ENCODE measurements at regions not wholly inside any gene's neighbourhood (a gene's known extent, or its start where the extent isn't known, plus 50 kb on each side); places are given as distances from the start of the nearest gene placed in this dataset.

DNA sequence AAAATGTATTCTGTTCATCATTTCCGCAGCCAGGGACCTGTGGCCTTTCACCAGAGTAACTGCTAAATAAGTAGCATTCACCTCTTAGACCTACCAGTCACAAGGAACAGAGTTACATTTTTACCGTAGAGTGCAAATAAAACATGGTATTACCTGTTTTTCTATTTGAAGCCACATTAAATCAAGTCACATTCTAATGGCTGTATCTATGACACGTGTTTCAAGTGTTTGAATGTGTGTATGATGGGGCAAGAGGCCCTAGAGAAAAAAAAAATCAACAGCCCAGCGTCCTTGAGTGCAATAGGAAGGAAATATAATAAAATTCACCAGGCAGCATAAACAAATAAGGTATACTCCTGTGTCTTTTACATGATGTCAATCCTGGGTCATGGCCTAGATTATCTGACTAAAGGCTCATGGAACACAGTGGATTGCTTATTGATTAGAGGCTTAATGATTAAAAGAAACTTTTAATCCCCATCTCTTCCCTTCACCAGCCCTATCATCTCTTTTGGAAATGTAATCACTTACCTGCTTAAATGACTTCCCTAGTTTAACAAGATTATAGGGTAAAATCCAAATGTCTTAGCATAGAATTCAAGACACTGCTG is 168.7 kb upstream of the CDH5 start:
- peaks cover 8% of the 10 kb centered on the region for H3K27me3 Mint-ChIP-seq (ENCODE audit: low read depth)
- no peak for DNase-seq (ENCODE audit: low read depth, low spot score)
- no peaks in the 10 kb centered on the region for H3K4me1 Mint-ChIP-seq
- no peaks in the 10 kb centered on the region for H3K9me3 Mint-ChIP-seq
- no peaks in the 10 kb centered on the region for H3K36me3 Mint-ChIP-seq (ENCODE audit: low read depth)
- H3K27ac Mint-ChIP-seq (ENCODE audit: unreplicated experiment): no peak overlapping the region
- TF ChIP-seq, protein P1, sequence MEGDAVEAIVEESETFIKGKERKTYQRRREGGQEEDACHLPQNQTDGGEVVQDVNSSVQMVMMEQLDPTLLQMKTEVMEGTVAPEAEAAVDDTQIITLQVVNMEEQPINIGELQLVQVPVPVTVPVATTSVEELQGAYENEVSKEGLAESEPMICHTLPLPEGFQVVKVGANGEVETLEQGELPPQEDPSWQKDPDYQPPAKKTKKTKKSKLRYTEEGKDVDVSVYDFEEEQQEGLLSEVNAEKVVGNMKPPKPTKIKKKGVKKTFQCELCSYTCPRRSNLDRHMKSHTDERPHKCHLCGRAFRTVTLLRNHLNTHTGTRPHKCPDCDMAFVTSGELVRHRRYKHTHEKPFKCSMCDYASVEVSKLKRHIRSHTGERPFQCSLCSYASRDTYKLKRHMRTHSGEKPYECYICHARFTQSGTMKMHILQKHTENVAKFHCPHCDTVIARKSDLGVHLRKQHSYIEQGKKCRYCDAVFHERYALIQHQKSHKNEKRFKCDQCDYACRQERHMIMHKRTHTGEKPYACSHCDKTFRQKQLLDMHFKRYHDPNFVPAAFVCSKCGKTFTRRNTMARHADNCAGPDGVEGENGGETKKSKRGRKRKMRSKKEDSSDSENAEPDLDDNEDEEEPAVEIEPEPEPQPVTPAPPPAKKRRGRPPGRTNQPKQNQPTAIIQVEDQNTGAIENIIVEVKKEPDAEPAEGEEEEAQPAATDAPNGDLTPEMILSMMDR (conservative IDR thresholded peaks at IDR 0.05): no peak
- H3K4me3 Mint-ChIP-seq: no peak overlapping the region

DNA sequence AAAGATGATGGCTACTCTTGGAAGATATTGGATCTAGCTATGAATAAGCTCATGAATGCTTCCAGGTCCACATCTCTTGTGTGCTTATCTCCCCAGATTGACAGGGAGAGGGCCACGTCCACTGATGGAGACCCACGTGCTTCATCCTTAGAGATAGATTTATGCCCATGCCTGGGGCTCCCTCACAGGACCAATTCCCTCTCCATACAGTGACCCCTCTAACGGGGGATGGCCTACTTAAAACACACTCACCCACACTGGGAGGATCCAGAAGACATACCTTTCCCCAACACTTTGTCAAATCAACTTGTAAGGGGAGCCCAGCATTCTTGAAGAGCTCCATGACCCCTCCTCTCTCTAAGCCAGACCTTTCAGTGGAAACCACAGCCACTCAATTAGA is 169.7 kb upstream of the CDH5 start:
- H3K4me1 Mint-ChIP-seq: no peaks in the 10 kb centered on the region
- H3K9me3 Mint-ChIP-seq: no peaks in the 10 kb centered on the region
- peaks cover 11% of the 10 kb centered on the region for H3K27me3 Mint-ChIP-seq (ENCODE audit: low read depth)
- TF ChIP-seq, protein P1 (conservative IDR thresholded peaks at IDR 0.05): no peak
- DNase-seq (ENCODE audit: low read depth, low spot score): no peak
- H3K36me3 Mint-ChIP-seq (ENCODE audit: low read depth): no peaks in the 10 kb centered on the region
- no peak overlapping the region for H3K4me3 Mint-ChIP-seq
- H3K27ac Mint-ChIP-seq (ENCODE audit: unreplicated experiment): no peak overlapping the region

DNA sequence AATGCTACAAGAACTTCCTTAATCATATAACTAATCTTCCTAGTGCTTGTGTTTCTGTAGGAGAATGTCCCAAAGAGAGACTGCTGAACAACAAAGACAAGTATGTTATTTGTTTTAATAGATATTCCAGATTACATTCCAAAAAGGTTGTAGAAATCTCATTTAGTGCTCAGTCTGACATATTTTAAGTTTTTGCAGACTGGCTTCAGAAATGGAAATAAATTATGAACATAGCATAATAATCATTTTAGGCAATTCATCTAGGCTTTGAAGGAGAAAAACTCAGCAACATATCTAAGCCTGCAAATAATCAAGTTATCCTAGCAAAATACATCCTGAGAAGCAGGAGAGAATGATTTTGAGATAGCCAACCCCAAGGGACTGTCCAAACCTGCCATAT is 171.6 kb upstream of the CDH5 start:
- Mint-ChIP-seq H3K4me3 (no peak overlapping the region), H3K27ac (ENCODE audit: unreplicated experiment) (no peak overlapping the region), H3K36me3 (ENCODE audit: low read depth) (no peaks in the 10 kb centered on the region), H3K27me3 (ENCODE audit: low read depth) (peaks cover 11% of the 10 kb centered on the region), H3K4me1 (peaks cover 3% of the 10 kb centered on the region), H3K9me3 (no peaks in the 10 kb centered on the region)
- TF ChIP-seq, protein P1 (conservative IDR thresholded peaks at IDR 0.05): no peak
- no peak for DNase-seq (ENCODE audit: low read depth, low spot score)

DNA sequence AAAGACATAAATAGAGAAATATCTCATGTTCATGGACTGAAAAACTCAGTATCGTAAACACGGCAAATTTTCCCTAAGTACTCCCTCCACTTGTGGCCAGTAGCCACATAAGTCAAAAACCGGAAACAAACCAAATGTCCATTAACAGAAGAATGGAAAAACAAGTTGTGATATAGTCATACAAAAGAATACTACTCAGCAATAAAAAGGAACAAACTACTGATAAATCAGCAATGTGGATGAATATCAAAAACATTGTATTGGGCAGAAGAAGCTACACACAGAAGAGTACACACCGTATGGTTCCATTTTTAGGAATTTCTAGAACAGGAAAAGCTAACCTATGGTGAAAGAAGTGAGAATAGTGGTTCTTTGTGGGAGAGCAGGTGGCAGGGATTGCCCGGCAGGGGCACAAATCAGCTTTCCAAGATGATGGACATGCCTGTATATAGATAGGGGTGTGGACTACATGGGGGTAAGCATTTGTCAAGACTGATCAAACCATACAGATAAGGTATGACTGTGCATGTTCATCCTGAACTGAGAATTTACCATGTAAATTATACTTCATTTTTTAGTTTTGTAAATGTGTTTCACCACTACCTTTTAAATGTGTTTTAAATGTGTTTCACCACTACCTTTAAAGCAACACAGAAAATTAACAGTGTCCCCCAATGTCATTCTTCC is 172.8 kb upstream of the CDH5 start:
- Mint-ChIP-seq H3K27me3 (ENCODE audit: low read depth) (peaks cover 14% of the 10 kb centered on the region), H3K4me1 (peaks cover 15% of the 10 kb centered on the region), H3K4me3 (no peak overlapping the region), H3K9me3 (no peaks in the 10 kb centered on the region), H3K36me3 (ENCODE audit: low read depth) (no peaks in the 10 kb centered on the region), H3K27ac (ENCODE audit: unreplicated experiment) (no peak overlapping the region)
- TF ChIP-seq, protein P1 (conservative IDR thresholded peaks at IDR 0.05): no peak
- DNase-seq (ENCODE audit: low read depth, low spot score): no peak

DNA sequence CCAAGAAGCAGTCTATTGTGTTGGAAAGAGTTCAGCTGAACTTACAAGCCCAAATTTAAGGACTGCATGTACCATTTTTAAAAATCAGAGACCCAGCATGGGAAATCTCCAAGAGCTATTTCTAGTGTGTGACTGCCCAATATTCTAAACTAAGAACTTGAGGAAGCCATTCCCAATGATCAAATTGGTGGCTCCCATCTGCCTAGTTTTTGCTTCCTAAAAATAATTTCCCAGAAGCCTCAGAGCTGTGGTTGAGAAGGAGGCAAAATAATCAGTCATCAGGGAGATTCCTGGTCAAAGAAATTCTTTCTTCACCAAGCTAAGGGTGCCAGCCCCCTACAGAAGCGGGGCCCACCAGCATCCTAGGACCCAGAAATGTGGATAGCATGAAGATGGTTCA is 176.1 kb upstream of the CDH5 start:
- no peak overlapping the region for H3K4me3 Mint-ChIP-seq
- no peak overlapping the region for H3K27ac Mint-ChIP-seq (ENCODE audit: unreplicated experiment)
- DNase-seq (ENCODE audit: low read depth, low spot score): no peak
- H3K36me3 Mint-ChIP-seq (ENCODE audit: low read depth): no peaks in the 10 kb centered on the region
- peaks cover 20% of the 10 kb centered on the region for H3K4me1 Mint-ChIP-seq
- H3K9me3 Mint-ChIP-seq: no peaks in the 10 kb centered on the region
- peaks cover 18% of the 10 kb centered on the region for H3K27me3 Mint-ChIP-seq (ENCODE audit: low read depth)
- TF ChIP-seq, protein P1 (conservative IDR thresholded peaks at IDR 0.05): no peak
